ENCODE measurements at regions not wholly inside any gene's neighbourhood (a gene's known extent, or its start where the extent isn't known, plus 50 kb on each side); places are given as distances from the start of the nearest gene placed in this dataset.

DNA sequence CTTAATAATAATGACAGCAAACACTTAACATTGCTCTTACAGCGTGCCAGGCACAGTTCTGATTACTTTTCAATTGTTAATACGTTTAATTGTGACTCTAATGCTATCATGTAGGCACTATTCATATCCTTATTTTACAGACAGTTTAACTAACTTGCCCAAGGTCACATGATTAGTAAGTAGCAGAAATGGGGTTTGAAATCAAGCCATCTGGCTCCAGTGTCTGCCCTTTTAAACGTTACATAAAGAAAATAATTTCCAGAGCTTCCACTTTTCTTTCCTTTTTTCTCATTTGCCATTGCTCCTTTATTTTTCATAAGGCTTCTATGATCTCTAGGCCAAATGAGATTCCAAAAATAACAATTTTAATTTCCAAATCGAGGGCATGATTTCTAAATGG lies 50.6 kb upstream of the IKZF2 start:
- intact Hi-C loops (cut with DNase I), result no loop called here

DNA sequence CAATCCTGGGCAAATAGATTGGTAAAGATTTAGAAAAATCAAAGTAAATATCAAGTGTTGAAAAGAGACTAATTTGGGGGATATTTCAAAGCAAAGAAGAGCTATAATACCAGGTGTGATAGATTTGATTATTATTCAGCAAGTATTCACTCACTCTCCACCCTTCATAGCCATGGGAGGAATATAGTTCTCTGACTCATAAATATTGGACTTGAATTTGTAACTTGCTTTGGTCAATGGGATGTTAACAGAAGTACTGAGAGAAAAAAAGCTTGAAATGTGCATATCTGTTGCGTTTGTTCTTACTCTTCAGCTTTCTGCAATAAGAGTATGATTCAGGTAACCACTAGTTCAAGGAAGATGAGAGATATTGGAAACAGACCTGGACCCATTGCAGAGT lies 54.5 kb upstream of the IKZF2 start:
- intact Hi-C loops (cut with DNase I), result no loop called here
- DNase-seq (ENCODE audit: low spot score), result no peak

More for the DNA sequence above, 50.6 kb upstream of the IKZF2 start:
- DNase-seq (ENCODE audit: low spot score), result no peak

DNA sequence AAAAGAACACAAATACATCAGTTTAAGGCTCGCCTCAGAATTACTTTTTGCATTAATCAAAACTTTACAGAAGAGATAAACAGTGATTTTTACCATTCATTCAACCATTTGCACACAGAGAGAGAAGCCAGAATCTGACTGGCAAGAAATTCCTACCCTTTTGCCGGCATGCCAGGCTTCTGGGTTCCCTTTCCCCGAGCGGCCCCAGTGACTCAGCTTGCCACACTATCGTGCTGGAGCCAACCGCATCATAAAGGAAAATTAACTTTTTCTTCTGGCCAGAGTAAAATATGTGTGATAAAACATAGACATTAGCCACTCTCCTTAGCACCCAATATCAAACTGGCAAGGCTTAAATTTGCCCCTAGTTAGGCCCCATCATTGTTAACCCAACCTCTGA lies 61.8 kb upstream of the IKZF2 start:
- intact Hi-C loops (cut with DNase I), result no loop called here

DNA sequence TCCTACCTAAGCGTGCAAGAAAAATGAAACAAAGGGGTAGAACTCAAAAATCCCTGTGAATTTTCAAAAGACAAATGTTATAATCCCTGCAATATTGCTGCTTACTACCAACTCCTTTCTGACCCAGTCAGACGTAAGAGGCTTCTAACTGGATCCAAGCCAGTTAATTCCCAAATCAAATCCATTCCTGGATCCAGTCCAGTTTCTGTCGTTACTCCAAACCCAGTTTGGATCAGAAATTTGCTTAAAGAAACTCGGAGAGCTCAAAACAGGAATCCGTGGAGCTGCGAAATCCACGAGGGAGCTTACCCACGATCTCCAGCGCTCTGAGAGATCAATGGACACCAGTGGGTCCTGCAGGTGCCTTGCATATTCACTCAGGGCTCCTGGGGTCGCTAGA lies 62.8 kb upstream of the IKZF2 start:
- intact Hi-C loops (cut with DNase I), result no loop called here

More for the DNA sequence above, 61.8 kb upstream of the IKZF2 start:
- DNase-seq (ENCODE audit: low spot score), result no peak

DNA sequence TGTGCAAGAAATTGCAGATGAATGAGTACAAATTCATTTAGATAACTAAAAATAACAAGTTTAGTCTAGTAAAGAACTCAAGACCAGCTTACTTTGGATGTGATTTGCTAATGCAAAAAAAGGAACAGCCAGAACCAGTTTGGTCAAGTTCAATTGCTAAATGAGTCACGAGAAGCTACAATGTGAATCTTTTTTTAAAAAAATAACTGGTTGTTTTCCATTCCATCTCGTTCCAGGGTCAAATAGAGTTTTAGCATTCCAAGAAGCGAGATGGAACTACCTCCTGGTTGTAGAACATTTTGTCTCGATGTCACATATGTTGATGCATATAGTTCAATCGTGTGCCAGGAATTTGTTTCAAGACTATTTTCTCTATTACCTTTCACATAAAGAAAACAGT lies 65.0 kb upstream of the IKZF2 start:
- intact Hi-C loops (cut with DNase I), result no loop called here
- DNase-seq (ENCODE audit: low spot score), result no peak

More for the DNA sequence above, 62.8 kb upstream of the IKZF2 start:
- DNase-seq (ENCODE audit: low spot score), result no peak

DNA sequence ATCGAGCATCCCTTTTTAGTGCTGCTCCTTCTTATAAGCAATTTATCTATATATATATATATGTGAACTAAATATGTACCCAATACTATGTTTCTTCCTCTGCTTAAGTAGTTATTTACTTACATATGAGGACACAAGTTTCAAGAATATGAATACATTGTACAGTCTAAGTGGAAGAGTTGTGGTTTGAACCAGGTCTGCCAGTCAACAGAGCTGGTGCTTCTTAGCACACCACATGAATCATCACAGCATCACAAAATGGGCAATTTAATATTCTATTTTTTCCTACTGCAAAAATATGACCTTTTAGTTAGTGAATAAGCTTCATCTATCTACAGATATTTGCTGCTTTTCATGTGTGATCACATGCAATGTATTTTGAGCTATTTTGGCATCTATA lies 64.4 kb upstream of the SPAG16 start:
- intact Hi-C loops (cut with DNase I), result no loop called here
- no peak for DNase-seq (ENCODE audit: low spot score)

DNA sequence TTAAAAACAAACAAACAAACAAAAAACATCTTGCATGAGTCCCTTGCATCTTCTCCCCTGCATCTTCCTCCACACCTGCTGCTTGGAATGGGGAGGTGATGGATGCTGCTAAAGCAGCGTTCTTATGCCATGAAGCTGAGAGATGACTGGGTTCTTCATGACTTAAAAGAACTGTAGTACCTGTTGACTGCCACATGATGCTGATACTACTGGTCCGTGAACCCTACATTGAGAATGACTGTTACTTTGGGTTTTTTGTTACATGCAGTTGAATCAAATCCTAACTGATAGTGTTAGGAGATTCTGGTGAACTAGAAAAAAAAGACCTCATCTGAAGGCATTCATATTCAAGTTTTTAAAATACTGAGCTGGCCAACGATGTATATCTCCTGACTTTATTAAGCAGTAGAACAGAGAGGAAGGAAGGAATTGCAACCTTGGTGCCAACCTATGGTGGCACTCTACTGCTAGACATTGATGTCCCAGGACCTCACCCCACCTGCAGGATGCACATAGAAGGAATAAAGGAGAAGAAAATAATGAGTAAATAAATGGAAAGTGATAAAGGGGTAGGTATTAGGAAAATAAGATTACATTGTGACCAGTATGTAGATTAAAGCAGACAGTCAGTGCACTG lies 63.2 kb upstream of the SPAG16 start:
- no peak for DNase-seq (ENCODE audit: low spot score)

DNA sequence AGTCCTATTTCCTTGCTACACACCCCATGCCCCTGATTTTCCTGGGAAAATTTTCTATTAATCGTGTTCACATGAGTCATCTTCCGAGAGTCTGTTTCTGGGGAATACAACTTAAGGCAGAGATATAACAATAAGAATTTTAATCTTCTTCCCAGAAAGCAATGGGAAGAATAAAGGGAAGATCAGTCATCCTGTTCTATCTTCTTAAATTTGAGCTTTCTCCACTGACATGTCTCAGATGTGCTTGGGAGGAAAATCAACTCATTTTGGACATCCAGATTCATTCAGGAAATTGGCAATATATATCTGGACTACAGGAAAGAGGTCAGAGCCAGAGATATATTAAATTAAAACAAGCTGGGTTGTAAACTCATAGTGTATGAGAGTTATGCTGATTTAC lies 62.3 kb upstream of the SPAG16 start:
- no peak for DNase-seq (ENCODE audit: low spot score)
- intact Hi-C loops (cut with DNase I), result no loop called here

More for the DNA sequence above, 63.2 kb upstream of the SPAG16 start:
- intact Hi-C loops (cut with DNase I), result no loop called here

DNA sequence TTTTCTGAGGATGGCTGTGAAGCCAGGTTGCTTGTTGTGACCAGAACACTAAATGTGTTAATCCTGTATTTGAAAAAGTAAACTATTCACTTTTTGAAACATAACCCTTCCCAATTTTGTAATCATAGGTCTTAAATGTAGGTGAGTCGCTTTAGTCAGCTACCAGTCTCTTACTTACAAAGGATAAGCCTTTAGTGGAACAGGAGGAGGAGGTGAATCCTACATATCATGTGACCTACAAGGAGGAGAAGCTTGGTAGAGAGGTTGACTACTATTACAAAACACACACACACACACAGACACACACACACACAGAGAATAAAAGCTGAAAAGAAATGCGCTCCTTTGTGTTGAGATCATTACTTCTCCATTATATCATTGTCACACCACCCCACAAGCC lies 59.9 kb upstream of the SPAG16 start:
- DNase-seq (ENCODE audit: low spot score), result no peak
- intact Hi-C loops (cut with DNase I), result no loop called here

DNA sequence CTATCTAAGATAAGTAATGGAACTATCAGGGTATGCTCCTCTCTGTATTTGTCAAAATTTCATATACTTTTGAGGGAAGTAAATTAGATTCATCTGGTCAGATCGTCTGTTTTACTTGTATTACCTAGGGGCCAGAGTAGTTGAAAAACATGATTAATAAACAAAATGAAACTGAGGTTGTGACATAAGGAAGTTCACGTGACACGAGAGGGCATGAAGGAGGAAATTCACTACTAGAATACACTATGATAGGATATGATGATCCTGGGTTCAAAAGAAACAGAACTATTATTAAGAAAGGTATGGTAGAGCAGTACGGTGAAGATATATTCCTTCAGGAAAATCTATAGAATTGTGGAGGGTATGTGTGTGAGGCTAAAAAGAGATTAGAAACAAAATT lies 58.4 kb upstream of the SPAG16 start:
- DNase-seq (ENCODE audit: low spot score), result no peak

DNA sequence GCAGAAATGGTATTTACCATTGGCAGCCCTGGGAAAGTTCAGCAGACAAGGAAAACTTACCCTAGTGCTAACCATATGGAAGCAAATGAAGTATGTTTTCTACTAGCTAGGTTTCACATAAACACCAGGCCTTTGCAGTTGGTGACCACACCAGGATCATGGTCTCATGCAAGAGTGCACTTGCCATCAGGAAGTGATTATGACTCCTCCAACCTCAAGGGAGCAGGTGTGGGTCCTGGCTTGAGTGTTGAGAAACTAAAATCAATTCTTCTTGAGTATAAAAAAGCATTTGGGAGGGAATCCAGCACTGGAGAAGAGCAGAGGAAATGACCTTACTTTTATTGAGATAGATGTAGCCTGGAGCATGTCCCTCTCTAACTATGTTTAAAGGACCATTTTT lies 56.8 kb upstream of the SPAG16 start:
- intact Hi-C loops (cut with DNase I), result no loop called here
- DNase-seq (ENCODE audit: low spot score), result no peak

More for the DNA sequence above, 58.4 kb upstream of the SPAG16 start:
- intact Hi-C loops (cut with DNase I), result no loop called here

DNA sequence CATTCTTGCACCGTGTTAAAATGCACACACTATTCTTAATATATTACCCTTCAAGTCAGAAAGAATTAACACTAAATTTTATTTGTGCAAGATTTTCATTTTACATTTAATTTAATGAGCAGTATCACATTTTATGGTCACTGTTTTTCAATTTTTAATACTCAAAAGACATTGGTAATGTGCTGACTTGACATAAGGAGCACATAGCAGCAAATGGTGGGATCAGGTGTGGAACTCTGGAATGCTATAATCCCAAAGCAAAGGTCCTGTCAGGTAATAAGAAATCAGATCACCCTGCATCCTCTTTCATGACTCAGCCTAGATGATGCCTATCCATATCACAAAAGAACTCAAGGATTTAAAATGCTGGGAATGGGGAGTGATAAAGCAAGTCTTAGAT lies 55.6 kb upstream of the SPAG16 start:
- DNase-seq (ENCODE audit: low spot score), result no peak
- intact Hi-C loops (cut with DNase I), result no loop called here

DNA sequence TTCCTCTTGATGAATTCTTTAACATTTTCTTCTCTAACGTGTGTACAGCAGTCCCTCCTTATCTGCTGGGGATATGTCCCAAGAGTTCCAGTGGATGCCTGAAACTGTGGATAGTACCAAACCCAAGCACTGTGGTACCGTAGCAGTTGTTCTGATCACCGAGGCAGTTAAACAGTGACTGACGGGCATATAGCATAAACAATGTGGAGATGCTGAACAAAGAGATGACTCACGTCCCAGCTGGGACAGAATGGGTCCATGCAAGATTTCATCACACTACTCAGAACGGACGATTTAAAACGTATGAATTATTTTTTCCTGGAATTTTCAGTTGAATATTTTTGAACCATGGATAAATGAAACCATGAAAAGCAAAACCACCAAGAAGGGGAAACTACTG lies 54.5 kb upstream of the SPAG16 start:
- intact Hi-C loops (cut with DNase I), result loop anchor here in 1 of 2 donors (5.0 kb wide), 1 partner anchor 1592 kb away; no protein-coding TSS in a partner anchor
- DNase-seq (ENCODE audit: low spot score), result no peak

DNA sequence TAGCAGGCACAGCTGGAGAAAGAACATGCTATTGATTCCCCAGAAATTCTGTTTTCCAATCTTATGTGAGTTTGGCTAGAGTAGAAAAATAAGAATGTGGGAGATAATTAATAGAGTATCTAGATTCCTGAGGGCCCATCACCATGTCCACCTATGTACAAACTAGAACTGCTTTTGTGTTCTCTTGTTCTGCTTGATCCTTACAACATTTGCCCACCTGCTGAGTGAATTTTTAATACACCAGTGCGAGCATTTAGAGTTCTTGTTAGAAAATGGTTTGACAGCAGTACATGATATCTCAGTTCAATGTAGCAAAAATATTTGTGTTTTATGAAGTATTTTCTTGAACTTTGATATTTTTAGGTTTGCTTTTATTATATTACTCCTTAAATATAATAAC lies 52.3 kb upstream of the SPAG16 start:
- intact Hi-C loops (cut with DNase I), result loop anchor here in 1 of 2 donors (5.0 kb wide), 1 partner anchor 1590 kb away; no protein-coding TSS in a partner anchor

DNA sequence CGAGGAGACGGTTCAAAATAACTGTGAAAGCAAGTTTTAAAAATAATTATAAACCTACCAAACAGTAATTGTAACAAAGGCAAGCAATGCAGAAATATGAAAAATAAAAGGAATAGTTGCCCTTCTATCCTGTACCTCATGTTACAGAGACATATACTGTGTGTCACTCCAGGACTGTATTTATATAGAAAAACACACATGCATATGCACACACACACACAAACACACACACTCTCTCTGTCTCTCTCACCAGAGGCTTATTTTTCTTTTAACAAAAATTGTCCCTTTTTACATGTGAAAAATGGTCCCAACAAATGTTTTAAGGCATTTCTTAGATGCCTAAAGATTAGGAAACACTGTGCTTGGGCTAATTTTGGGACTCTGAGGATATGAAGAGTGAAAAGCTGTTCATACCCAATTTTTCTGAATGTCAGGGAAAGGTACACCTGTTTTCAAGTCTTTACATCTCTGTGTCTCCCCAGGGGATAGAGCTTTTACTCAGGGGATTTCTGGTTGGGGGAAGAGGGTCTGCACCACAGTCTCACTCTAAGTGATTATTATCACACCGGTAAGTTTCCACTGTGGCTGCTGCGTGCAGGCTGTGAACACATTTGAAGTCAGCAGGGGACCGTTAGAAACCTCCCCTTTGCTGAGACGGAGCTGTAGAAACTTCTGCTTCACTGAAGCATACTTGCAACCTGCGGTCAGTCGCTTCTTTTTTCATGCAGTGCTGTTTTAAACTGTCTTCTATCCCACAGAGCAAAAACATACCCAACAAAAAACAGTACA lies 51.4 kb upstream of the SPAG16 start:
- intact Hi-C loops (cut with DNase I), result loop anchor here in 1 of 2 donors (5.0 kb wide), 1 partner anchor 1589 kb away; no protein-coding TSS in a partner anchor
- DNase-seq (ENCODE audit: low spot score), result no peak

More for the DNA sequence above, 52.3 kb upstream of the SPAG16 start:
- no peak for DNase-seq (ENCODE audit: low spot score)

DNA sequence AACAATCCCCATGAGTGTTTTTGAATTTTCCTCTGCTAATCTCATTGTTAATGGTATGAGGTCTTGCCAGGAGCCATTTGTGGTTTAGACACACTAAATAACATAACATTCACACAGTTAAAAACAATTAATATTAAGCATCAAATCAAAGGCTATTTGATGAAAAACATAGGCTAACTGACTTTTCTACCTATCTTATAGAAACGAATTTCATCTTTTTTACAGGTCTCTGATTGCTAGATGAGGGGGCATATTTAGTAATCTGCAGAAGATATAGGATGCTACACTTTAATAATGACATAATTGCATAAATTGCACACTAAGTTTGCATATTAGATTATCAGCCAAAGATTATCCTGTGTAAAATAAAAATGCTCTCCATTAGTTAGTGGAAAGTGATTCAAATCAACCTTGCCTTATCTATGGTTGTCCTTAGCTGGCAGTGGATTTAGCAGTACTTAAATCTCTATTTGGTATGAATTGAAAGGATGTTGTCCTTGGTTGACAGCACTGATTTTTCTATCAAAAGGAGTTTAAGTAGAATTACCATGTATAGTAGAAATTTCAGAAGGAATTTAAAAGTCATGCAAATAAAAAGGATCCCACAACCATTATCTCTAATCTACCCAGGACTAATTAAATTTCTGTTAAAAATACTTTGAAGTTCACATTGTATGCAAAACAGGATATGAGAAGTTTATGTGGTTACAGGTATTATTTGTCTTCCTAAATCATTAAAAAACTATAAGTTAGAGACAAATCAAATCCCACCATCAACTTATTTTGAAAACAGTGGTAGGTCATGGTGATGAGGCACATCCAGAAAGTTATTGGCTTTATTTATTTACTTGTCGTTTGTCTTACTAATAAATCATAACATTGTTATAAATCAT lies 50.6 kb upstream of the SPAG16 start:
- intact Hi-C loops (cut with DNase I), result loop anchor here in 1 of 2 donors (5.0 kb wide), 1 partner anchor 1589 kb away; no protein-coding TSS in a partner anchor
- no peak for DNase-seq (ENCODE audit: low spot score)
